CD14-positive monocyte (primary cell): ENCODE measurements at regions not wholly inside any gene's neighbourhood (a gene's known extent, or its start where the extent isn't known, plus 50 kb on each side); places are given as distances from the start of the nearest gene placed in this dataset.

Experiments
- DNase-seq, 3 donors: peaks; one replicate each; pipeline ENCODE4 v3.0.0-alpha.2; 2011 to 2022
- H2AFZ ChIP-seq: 2 replicates; pipeline ENCODE4 v1.6.0; 2012; ENCODE audit warnings: mild to moderate bottlenecking, low read depth, low read length, inconsistent platforms; ENCODE audit not compliant: insufficient read depth, poor library complexity, severe bottlenecking
- H3K27ac ChIP-seq, 2 donors: 1 replicate in 1 of 2; 2 replicates in 1 of 2; pipeline ENCODE4 v1.5.1; 2012 to 2013; ENCODE audit warnings: low read length in 2 of 2, control low read depth in 1 of 2, inconsistent platforms in 1 of 2, low read depth in 1 of 2, mild to moderate bottlenecking in 1 of 2
- H3K27me3 ChIP-seq, 2 donors: one replicate each; pipeline versions ENCODE4 v1.6.0 to v1.6.1; 2011 to 2013; ENCODE audit warnings: low read length in 2 of 2; ENCODE audit not compliant: control insufficient read depth in 2 of 2, insufficient read depth in 2 of 2
- H3K36me3 ChIP-seq, 2 donors: replicated peaks in 1 of 2; 1 replicate in 1 of 2; 2 replicates in 1 of 2; pipeline versions ENCODE4 v1.5.1 to v1.6.1; 2012 to 2013; ENCODE audit warnings: low read length in 2 of 2, control low read depth in 1 of 2, inconsistent platforms in 1 of 2, mild to moderate bottlenecking in 1 of 2; ENCODE audit not compliant: insufficient read depth in 2 of 2, control insufficient read depth in 1 of 2
- H3K4me1 ChIP-seq, 2 donors: 1 replicate in 1 of 2; 2 replicates in 1 of 2; pipeline versions ENCODE4 v1.5.1 to v1.6.1; 2012 to 2013; ENCODE audit warnings: low read length in 2 of 2, control low read depth in 1 of 2, inconsistent platforms in 1 of 2, mild to moderate bottlenecking in 1 of 2, moderate library complexity in 1 of 2; ENCODE audit not compliant: insufficient read depth in 2 of 2, control insufficient read depth in 1 of 2
- H3K4me2 ChIP-seq: replicated peaks from 2 replicates; pipeline ENCODE3; 2012; ENCODE audit warnings: low read length, moderate library complexity, mild to moderate bottlenecking; ENCODE audit not compliant: poor library complexity, severe bottlenecking; ENCODE audit errors: extremely low read depth
- H3K4me3 ChIP-seq, 3 experiments: fragments of 200-600 bp in 1 of 3; sonication (generic) in 1 of 3; replicated peaks in 1 of 3; 1 replicate in 2 of 3; 2 replicates in 1 of 3; pipeline ENCODE4 v1.5.1; 2011 to 2013; ENCODE audit warnings: low read length in 3 of 3, mild to moderate bottlenecking in 3 of 3, control low read depth in 2 of 3, low read depth in 2 of 3, inconsistent platforms in 1 of 3, moderate library complexity in 1 of 3
- H3K79me2 ChIP-seq: 2 replicates; pipeline ENCODE4 v1.6.0; 2012; ENCODE audit warnings: mild to moderate bottlenecking, control low read depth, inconsistent platforms, low read length, moderate library complexity; ENCODE audit not compliant: insufficient read depth
- H3K9ac ChIP-seq: 2 replicates; pipeline ENCODE4 v1.6.0; 2017; ENCODE audit warnings: low read length, mild to moderate bottlenecking; ENCODE audit not compliant: insufficient read depth, poor library complexity, severe bottlenecking
- H3K9me3 ChIP-seq, 2 donors: replicated peaks in 1 of 2; 1 replicate in 1 of 2; 2 replicates in 1 of 2; pipeline versions ENCODE4 v1.5.1 to v1.6.1; 2012 to 2013; ENCODE audit warnings: low read length in 2 of 2, control low read depth in 1 of 2; ENCODE audit not compliant: control insufficient read depth in 1 of 2, insufficient read depth in 1 of 2
- H4K20me1 ChIP-seq: 2 replicates; pipeline ENCODE4 v1.6.0; 2012; ENCODE audit warnings: mild to moderate bottlenecking, low read length, control low read depth, moderate library complexity; ENCODE audit not compliant: insufficient read depth
- H3K27ac Mint-ChIP-seq, 7 donors: one replicate each; pipeline ENCODE4 v1.8.0; 2020; ENCODE audit warnings: mild to moderate bottlenecking in 7 of 7, mixed read lengths in 7 of 7, moderate library complexity in 6 of 7, inconsistent platforms in 2 of 7
- H3K27me3 Mint-ChIP-seq, 3 donors: one replicate each; pipeline ENCODE4 v1.8.0; 2021 to 2022; ENCODE audit warnings: low read depth in 3 of 3, mild to moderate bottlenecking in 3 of 3, mixed read lengths in 3 of 3, moderate library complexity in 3 of 3, inconsistent platforms in 1 of 3
- H3K36me3 Mint-ChIP-seq, 2 donors: one replicate each; pipeline ENCODE4 v1.8.0; 2020; ENCODE audit warnings: mixed read lengths in 2 of 2, inconsistent platforms in 1 of 2, mild to moderate bottlenecking in 1 of 2
- H3K4me1 Mint-ChIP-seq: one replicate; pipeline ENCODE4 v1.8.0; 2020; ENCODE audit warnings: mild to moderate bottlenecking, mixed read lengths
- H3K4me3 Mint-ChIP-seq, 2 donors: one replicate each; pipeline ENCODE4 v1.8.0; 2020; ENCODE audit warnings: mild to moderate bottlenecking in 2 of 2, mixed read lengths in 2 of 2, moderate library complexity in 1 of 2
- H3K9me3 Mint-ChIP-seq, 7 donors: one replicate each; pipeline ENCODE4 v1.8.0; 2020 to 2022; ENCODE audit warnings: mixed read lengths in 7 of 7, mild to moderate bottlenecking in 6 of 7, moderate library complexity in 6 of 7, inconsistent platforms in 2 of 7
- WGBS: methylation state at CpG from one replicate; pipeline ENCODE4 v1.1.5; 2013; ENCODE audit warnings: missing lambda C conversion rate; ENCODE audit not compliant: insufficient coverage; 5-methylcytosine and 5-hydroxymethylcytosine counted together
- intact Hi-C, 2 donors: fragments of 100-400 bp; cut with micrococcal nuclease; formaldehyde crosslinking; loops; one replicate each; pipeline versions ENCODE4 v1.15.0 to v1.15.1; 2023
- TF ChIP-seq, protein P1 (sequence below): fragments of 200-600 bp; IDR thresholded peaks from one replicate; pipeline ENCODE4 v1.8.0; 2022; ENCODE audit warnings: antibody characterized with exemption, mild to moderate bottlenecking

- no peaks in the 10 kb centered on the region for H3K27me3 ChIP-seq
- Mint-ChIP-seq H3K4me3 (no peak overlapping the region), H3K27me3 (peaks cover 2 to 3% (median 2%) of the 10 kb centered on the region in 3 donors), H3K27ac (peak overlapping the region in 1 of 7 donors; percentile 27), H3K4me1 (no peaks in the 10 kb centered on the region), H3K9me3 (peaks cover 0 to 14% (median 5%) of the 10 kb centered on the region in 7 donors), H3K36me3 (no peaks in the 10 kb centered on the region)
- H3K9ac ChIP-seq: no peak overlapping the region
- H3K79me2 ChIP-seq: no peaks in the 10 kb centered on the region
- no peaks in the 10 kb centered on the region for H4K20me1 ChIP-seq
- H2AFZ ChIP-seq: no peak overlapping the region
- no peaks in the 10 kb centered on the region for H3K36me3 ChIP-seq
- no peaks in the 10 kb centered on the region for H3K4me1 ChIP-seq
- DNase-seq: no peak
- WGBS: 82% methylated on average over 6 of the region's 6 CpGs
- no peak overlapping the region for H3K27ac ChIP-seq
- intact Hi-C loops: no loop called here
- no peak overlapping the region for H3K4me3 ChIP-seq
- TF ChIP-seq, protein P1, sequence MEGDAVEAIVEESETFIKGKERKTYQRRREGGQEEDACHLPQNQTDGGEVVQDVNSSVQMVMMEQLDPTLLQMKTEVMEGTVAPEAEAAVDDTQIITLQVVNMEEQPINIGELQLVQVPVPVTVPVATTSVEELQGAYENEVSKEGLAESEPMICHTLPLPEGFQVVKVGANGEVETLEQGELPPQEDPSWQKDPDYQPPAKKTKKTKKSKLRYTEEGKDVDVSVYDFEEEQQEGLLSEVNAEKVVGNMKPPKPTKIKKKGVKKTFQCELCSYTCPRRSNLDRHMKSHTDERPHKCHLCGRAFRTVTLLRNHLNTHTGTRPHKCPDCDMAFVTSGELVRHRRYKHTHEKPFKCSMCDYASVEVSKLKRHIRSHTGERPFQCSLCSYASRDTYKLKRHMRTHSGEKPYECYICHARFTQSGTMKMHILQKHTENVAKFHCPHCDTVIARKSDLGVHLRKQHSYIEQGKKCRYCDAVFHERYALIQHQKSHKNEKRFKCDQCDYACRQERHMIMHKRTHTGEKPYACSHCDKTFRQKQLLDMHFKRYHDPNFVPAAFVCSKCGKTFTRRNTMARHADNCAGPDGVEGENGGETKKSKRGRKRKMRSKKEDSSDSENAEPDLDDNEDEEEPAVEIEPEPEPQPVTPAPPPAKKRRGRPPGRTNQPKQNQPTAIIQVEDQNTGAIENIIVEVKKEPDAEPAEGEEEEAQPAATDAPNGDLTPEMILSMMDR: no peak
- no peak overlapping the region for H3K4me2 ChIP-seq
- H3K9me3 ChIP-seq: no peaks in the 10 kb centered on the region
Measured at GRCh38 chr13:22060187-22060586, 389.3 kb downstream of the FGF9 start.

GRCh38 chr13:22061371-22061805 is 390.5 kb downstream of the FGF9 start:
- H3K9me3 Mint-ChIP-seq: peaks cover 0 to 12% (median 2%) of the 10 kb centered on the region in 7 donors

More at GRCh38 chr13:22061371-22061805, 390.5 kb downstream of the FGF9 start:
- Histone ChIP-seq H3K4me3 (no peak overlapping the region), H3K9me3 (peaks cover 0 to 3% of the 10 kb centered on the region in 2 donors), H4K20me1 (no peaks in the 10 kb centered on the region), H3K9ac (no peak overlapping the region), H2AFZ (no peak overlapping the region), H3K4me2 (no peak overlapping the region), H3K36me3 (no peaks in the 10 kb centered on the region), H3K27me3 (no peaks in the 10 kb centered on the region), H3K27ac (no peak overlapping the region), H3K4me1 (no peaks in the 10 kb centered on the region), H3K79me2 (no peaks in the 10 kb centered on the region)
- Mint-ChIP-seq H3K36me3 (no peaks in the 10 kb centered on the region), H3K4me3 (no peak overlapping the region), H3K4me1 (no peaks in the 10 kb centered on the region), H3K27ac (peak overlapping the region in 1 of 7 donors; percentile 75), H3K27me3 (peaks cover 1 to 3% (median 2%) of the 10 kb centered on the region in 3 donors)
- intact Hi-C loops: no loop called here
- TF ChIP-seq, protein P1: no peak
- 87% methylated on average over 5 of the region's 8 CpGs for WGBS
- no peak for DNase-seq
